GM23248 (cell line): ENCODE measurements at regions not wholly inside any gene's neighbourhood (a gene's known extent, or its start where the extent isn't known, plus 50 kb on each side); places are given as distances from the start of the nearest gene placed in this dataset.

Source experiments
- DNase-seq: peaks from one replicate; pipeline ENCODE4 v3.0.0-alpha.2; 2015
- H2AFZ ChIP-seq: fragments of 200-600 bp; sonication (generic); 2 replicates; pipeline ENCODE4 v1.6.1; 2016; ENCODE audit warnings: antibody characterized with exemption
- H3F3A ChIP-seq: fragments of 200-600 bp; sonication (generic); 2 replicates; pipeline ENCODE4 v1.6.1; 2016; ENCODE audit warnings: mild to moderate bottlenecking, antibody characterized with exemption, mixed run types; ENCODE audit not compliant: insufficient read depth
- H3K27ac ChIP-seq: fragments of 200-600 bp; sonication (generic); 2 replicates; pipeline ENCODE4 v1.5.1; 2016; ENCODE audit warnings: mild to moderate bottlenecking
- H3K27me3 ChIP-seq: fragments of 200-600 bp; sonication (generic); replicated peaks from 2 replicates; pipeline ENCODE4 v1.6.1; 2016; ENCODE audit warnings: mild to moderate bottlenecking; ENCODE audit not compliant: insufficient read depth
- H3K36me3 ChIP-seq: fragments of 200-600 bp; sonication (generic); 2 replicates; pipeline ENCODE4 v1.6.1; 2016; ENCODE audit warnings: low read depth, mild to moderate bottlenecking
- H3K4me1 ChIP-seq: fragments of 200-600 bp; sonication (generic); 2 replicates; pipeline ENCODE4 v1.6.1; 2016; ENCODE audit warnings: mild to moderate bottlenecking; ENCODE audit not compliant: insufficient read depth
- H3K4me2 ChIP-seq: fragments of 200-600 bp; sonication (generic); one replicate; pipeline ENCODE4 v1.6.1; 2016; ENCODE audit warnings: mild to moderate bottlenecking; ENCODE audit not compliant: unreplicated experiment
- H3K4me3 ChIP-seq: fragments of 200-600 bp; sonication (generic); 2 replicates; pipeline ENCODE4 v1.5.1; 2016; ENCODE audit warnings: mild to moderate bottlenecking
- H3K79me2 ChIP-seq: fragments of 200-600 bp; sonication (generic); 2 replicates; pipeline ENCODE4 v1.6.1; 2016; ENCODE audit warnings: mild to moderate bottlenecking; ENCODE audit not compliant: insufficient read depth
- H3K9ac ChIP-seq: fragments of 200-600 bp; sonication (generic); 2 replicates; pipeline ENCODE4 v1.6.1; 2016; ENCODE audit warnings: mild to moderate bottlenecking
- H3K9me2 ChIP-seq: fragments of 200-600 bp; sonication (generic); 2 replicates; pipeline ENCODE4 v1.6.1; 2016; ENCODE audit warnings: mixed run types, mild to moderate bottlenecking, moderate library complexity; ENCODE audit not compliant: insufficient read depth
- H3K9me3 ChIP-seq: fragments of 200-600 bp; sonication (generic); one replicate; pipeline ENCODE4 v1.6.1; 2017; ENCODE audit warnings: low read depth
- H4K20me1 ChIP-seq: fragments of 200-600 bp; sonication (generic); 2 replicates; pipeline ENCODE4 v1.6.0; 2016; ENCODE audit not compliant: insufficient read depth
- EZH2 ChIP-seq: fragments of 200-600 bp; sonication (generic); IDR thresholded peaks from 2 replicates; pipeline ENCODE4 v1.6.1; 2018; ENCODE audit warnings: antibody characterized with exemption, mild to moderate bottlenecking; ENCODE audit not compliant: insufficient read depth, poor library complexity, severe bottlenecking
- EZH2phosphoT487 ChIP-seq: fragments of 200-600 bp; sonication (generic); IDR thresholded peaks from 2 replicates; pipeline ENCODE4 v1.6.1; 2018; ENCODE audit warnings: antibody characterized with exemption, moderate library complexity, mild to moderate bottlenecking, low read depth; ENCODE audit not compliant: insufficient read depth
- WGBS, 2 experiments: methylation state at CpG; one replicate each; pipeline ENCODE4 v1.1.6; 2015 to 2017; ENCODE audit warnings: low lambda C conversion rate in 2 of 2, low coverage in 1 of 2; ENCODE audit errors: missing lambda C conversion rate in 2 of 2; 5-methylcytosine and 5-hydroxymethylcytosine counted together
- in situ Hi-C: fragments of 300-500 bp; cut with MboI; formaldehyde crosslinking; loops from 2 replicates; pipeline ENCODE4 v1.15.0; 2020

- DNase-seq: no peak
- 17 to 18% methylated on average over 4 of the region's 4 CpGs for WGBS, 2 experiments
- Histone ChIP-seq H3K9me2 (no peaks in the 10 kb centered on the region), H3K36me3 (no peaks in the 10 kb centered on the region), H3K4me3 (no peak overlapping the region), H2AFZ (no peak overlapping the region), H3K27ac (no peak overlapping the region), H3K9ac (no peak overlapping the region), H3K79me2 (no peaks in the 10 kb centered on the region), H3F3A (no peaks in the 10 kb centered on the region), H3K4me1 (no peaks in the 10 kb centered on the region), H3K27me3 (0 out of 2 replicates have a peak, but pooled peaks cover 10% of the 10 kb centered on the region), H3K4me2 (no peak overlapping the region), H4K20me1 (no peaks in the 10 kb centered on the region), H3K9me3 (no peaks in the 10 kb centered on the region)
- in situ Hi-C loops: no loop called here
- no peak for TF ChIP-seq EZH2phosphoT487
- TF ChIP-seq EZH2: no peak
Measured at GRCh38 chr9:18006591-18006990, 427.7 kb downstream of the SH3GL2 start.

GRCh38 chr9:18007621-18008020 lies 428.8 kb downstream of the SH3GL2 start:
- no peak overlapping the region for H3K4me3 ChIP-seq
- H2AFZ ChIP-seq: no peak overlapping the region
- H3K9me3 ChIP-seq: no peaks in the 10 kb centered on the region
- no peak overlapping the region for H3K4me2 ChIP-seq
- no peaks in the 10 kb centered on the region for H3K9me2 ChIP-seq
- no peaks in the 10 kb centered on the region for H3F3A ChIP-seq
- no peaks in the 10 kb centered on the region for H3K36me3 ChIP-seq
- DNase-seq: no peak
- H3K27me3 ChIP-seq: 0 out of 2 replicates have a peak, but pooled peaks cover 10% of the 10 kb centered on the region
- TF ChIP-seq EZH2 (no peak), EZH2phosphoT487 (no peak)
- in situ Hi-C loops: no loop called here
- no peak overlapping the region for H3K27ac ChIP-seq
- H3K9ac ChIP-seq: no peak overlapping the region
- H3K4me1 ChIP-seq: no peaks in the 10 kb centered on the region
- no peaks in the 10 kb centered on the region for H4K20me1 ChIP-seq
- no peaks in the 10 kb centered on the region for H3K79me2 ChIP-seq

- in situ Hi-C loops: no loop called here
- TF ChIP-seq EZH2 (no peak), EZH2phosphoT487 (no peak)
Measured at GRCh38 chr9:18009902-18010301, 431.0 kb downstream of the SH3GL2 start.

GRCh38 chr9:18010492-18010891 lies 431.6 kb downstream of the SH3GL2 start:
- no peak overlapping the region for H3K9ac ChIP-seq
- H3K27me3 ChIP-seq: 0 out of 2 replicates have a peak, but pooled peaks cover 21% of the 10 kb centered on the region
- DNase-seq: no peak
- no peaks in the 10 kb centered on the region for H3K36me3 ChIP-seq
- WGBS, 2 experiments: 25 to 36% methylated on average over 5 of the region's 5 CpGs
- H2AFZ ChIP-seq: no peak overlapping the region
- no peak overlapping the region for H3K4me2 ChIP-seq
- H3K27ac ChIP-seq: no peak overlapping the region
- no peak overlapping the region for H3K4me3 ChIP-seq
- H3K9me2 ChIP-seq: no peaks in the 10 kb centered on the region
- no peaks in the 10 kb centered on the region for H3K4me1 ChIP-seq
- TF ChIP-seq EZH2 (no peak), EZH2phosphoT487 (no peak)
- H4K20me1 ChIP-seq: no peaks in the 10 kb centered on the region
- H3K9me3 ChIP-seq: no peaks in the 10 kb centered on the region
- in situ Hi-C loops: no loop called here
- no peaks in the 10 kb centered on the region for H3F3A ChIP-seq
- no peaks in the 10 kb centered on the region for H3K79me2 ChIP-seq

More at GRCh38 chr9:18009902-18010301, 431.0 kb downstream of the SH3GL2 start:
- Histone ChIP-seq H4K20me1 (no peaks in the 10 kb centered on the region), H3F3A (no peaks in the 10 kb centered on the region), H3K36me3 (no peaks in the 10 kb centered on the region), H3K9ac (no peak overlapping the region), H3K27ac (no peak overlapping the region), H3K4me2 (no peak overlapping the region), H3K9me2 (no peaks in the 10 kb centered on the region), H3K9me3 (no peaks in the 10 kb centered on the region), H3K4me1 (no peaks in the 10 kb centered on the region), H2AFZ (no peak overlapping the region), H3K79me2 (no peaks in the 10 kb centered on the region), H3K27me3 (0 out of 2 replicates have a peak, but pooled peaks cover 21% of the 10 kb centered on the region), H3K4me3 (no peak overlapping the region)
- DNase-seq: no peak
- 10 to 24% methylated on average over 3 of the region's 3 CpGs for WGBS, 2 experiments

GRCh38 chr9:18012170-18012569 lies 433.3 kb downstream of the SH3GL2 start:
- H3K27me3 ChIP-seq: 0 out of 2 replicates have a peak, but pooled peaks cover 21% of the 10 kb centered on the region
- in situ Hi-C loops: no loop called here
- no peak for DNase-seq
- H3K9me2 ChIP-seq: no peaks in the 10 kb centered on the region
- no peak overlapping the region for H3K27ac ChIP-seq
- no peak overlapping the region for H3K4me3 ChIP-seq
- H3F3A ChIP-seq: no peaks in the 10 kb centered on the region
- no peaks in the 10 kb centered on the region for H4K20me1 ChIP-seq
- H3K4me1 ChIP-seq: no peaks in the 10 kb centered on the region
- no peak overlapping the region for H3K4me2 ChIP-seq
- H3K36me3 ChIP-seq: no peaks in the 10 kb centered on the region
- 0 to 1% methylated on average over 4 of the region's 4 CpGs for WGBS, 2 experiments
- no peak overlapping the region for H3K9ac ChIP-seq
- no peaks in the 10 kb centered on the region for H3K9me3 ChIP-seq
- no peaks in the 10 kb centered on the region for H3K79me2 ChIP-seq
- no peak for TF ChIP-seq EZH2phosphoT487
- no peak for TF ChIP-seq EZH2
- no peak overlapping the region for H2AFZ ChIP-seq
